ENCODE measurements at regions not wholly inside any gene's neighbourhood (a gene's known extent, or its start where the extent isn't known, plus 50 kb on each side); places are given as distances from the start of the nearest gene placed in this dataset.

GRCh38 chr15:88749699-88750098 lies 53.5 kb upstream of the ACAN start:
- CTCF ChIA-PET = no interaction called here
- no peak for DNase-seq (ENCODE audit: low read depth, low spot score)

GRCh38 chr15:88752501-88752900 lies 50.7 kb upstream of the ACAN start:
- TF ChIP-seq CTCF (IDR thresholded peaks at IDR 0.05; ENCODE audit: low read depth, low read length) = no peak
- Histone ChIP-seq H3K4me3 (ENCODE audit: low read depth, low read length) (no peak overlapping the region), H3K27me3 (ENCODE audit: control insufficient read depth, insufficient read depth, low read length) (peaks cover 5% of the 10 kb centered on the region), H3K27ac (ENCODE audit: low read depth, low read length) (no peak overlapping the region), H3K9me3 (ENCODE audit: control insufficient read depth, insufficient read depth, low read length) (no peaks in the 10 kb centered on the region)
- CTCF ChIA-PET = no interaction called here
- no peak for DNase-seq (ENCODE audit: low read depth, low spot score)
- POLR2A ChIA-PET = no interaction called here

More at GRCh38 chr15:88749699-88750098, 53.5 kb upstream of the ACAN start:
- Histone ChIP-seq H3K27me3 (ENCODE audit: control insufficient read depth, insufficient read depth, low read length) (peaks cover 4% of the 10 kb centered on the region), H3K4me3 (ENCODE audit: low read depth, low read length) (no peak overlapping the region), H3K9me3 (ENCODE audit: control insufficient read depth, insufficient read depth, low read length) (no peaks in the 10 kb centered on the region), H3K27ac (ENCODE audit: low read depth, low read length) (no peak overlapping the region)
- POLR2A ChIA-PET = no interaction called here
- TF ChIP-seq CTCF (IDR thresholded peaks at IDR 0.05; ENCODE audit: low read depth, low read length) = no peak

- TF ChIP-seq CTCF (IDR thresholded peaks at IDR 0.05; ENCODE audit: low read depth, low read length) = no peak
- Histone ChIP-seq H3K27me3 (ENCODE audit: control insufficient read depth, insufficient read depth, low read length) (peaks cover 5% of the 10 kb centered on the region), H3K27ac (ENCODE audit: low read depth, low read length) (no peak overlapping the region), H3K9me3 (ENCODE audit: control insufficient read depth, insufficient read depth, low read length) (no peaks in the 10 kb centered on the region), H3K4me3 (ENCODE audit: low read depth, low read length) (no peak overlapping the region)
- ChIA-PET CTCF (no interaction called here), POLR2A (no interaction called here)
- no peak for DNase-seq (ENCODE audit: low read depth, low spot score)
Observed at GRCh38 chr15:88752951-88753350, 50.3 kb upstream of the ACAN start.

All from AG04450 (cell line).